Endothelial cell (in vitro differentiated cells): ENCODE measurements at regions not wholly inside any gene's neighbourhood (a gene's known extent, or its start where the extent isn't known, plus 50 kb on each side); places are given as distances from the start of the nearest gene placed in this dataset.

Source experiments
- DNase-seq: peaks from one replicate; pipeline ENCODE4 v3.0.0; 2021; ENCODE audit warnings: low spot score
- H3K27ac Mint-ChIP-seq: one replicate; pipeline ENCODE4 v1.8.0; 2021; ENCODE audit warnings: mixed read lengths, inconsistent platforms; ENCODE audit not compliant: unreplicated experiment
- H3K27me3 Mint-ChIP-seq: one replicate; pipeline ENCODE4 v1.8.0; 2021; ENCODE audit warnings: mild to moderate bottlenecking, moderate library complexity, mixed read lengths, inconsistent platforms; ENCODE audit not compliant: unreplicated experiment
- H3K36me3 Mint-ChIP-seq: one replicate; pipeline ENCODE4 v1.8.0; 2021; ENCODE audit warnings: mild to moderate bottlenecking, low read depth, mixed read lengths, inconsistent platforms; ENCODE audit not compliant: unreplicated experiment
- H3K4me1 Mint-ChIP-seq: one replicate; pipeline ENCODE4 v1.8.0; 2021; ENCODE audit warnings: mild to moderate bottlenecking, mixed read lengths, inconsistent platforms; ENCODE audit not compliant: unreplicated experiment
- H3K4me3 Mint-ChIP-seq: one replicate; pipeline ENCODE4 v1.8.0; 2021; ENCODE audit warnings: mild to moderate bottlenecking, mixed read lengths, inconsistent platforms; ENCODE audit not compliant: unreplicated experiment
- H3K9me3 Mint-ChIP-seq: one replicate; pipeline ENCODE4 v1.8.0; 2021; ENCODE audit warnings: mixed read lengths, inconsistent platforms; ENCODE audit not compliant: unreplicated experiment
- TF ChIP-seq, protein P1 (sequence below): fragments of 200-600 bp; sonication (generic); IDR thresholded peaks from one replicate; pipeline ENCODE4 v1.5.0; 2021; ENCODE audit warnings: antibody characterized with exemption; ENCODE audit not compliant: unreplicated experiment

DNA sequence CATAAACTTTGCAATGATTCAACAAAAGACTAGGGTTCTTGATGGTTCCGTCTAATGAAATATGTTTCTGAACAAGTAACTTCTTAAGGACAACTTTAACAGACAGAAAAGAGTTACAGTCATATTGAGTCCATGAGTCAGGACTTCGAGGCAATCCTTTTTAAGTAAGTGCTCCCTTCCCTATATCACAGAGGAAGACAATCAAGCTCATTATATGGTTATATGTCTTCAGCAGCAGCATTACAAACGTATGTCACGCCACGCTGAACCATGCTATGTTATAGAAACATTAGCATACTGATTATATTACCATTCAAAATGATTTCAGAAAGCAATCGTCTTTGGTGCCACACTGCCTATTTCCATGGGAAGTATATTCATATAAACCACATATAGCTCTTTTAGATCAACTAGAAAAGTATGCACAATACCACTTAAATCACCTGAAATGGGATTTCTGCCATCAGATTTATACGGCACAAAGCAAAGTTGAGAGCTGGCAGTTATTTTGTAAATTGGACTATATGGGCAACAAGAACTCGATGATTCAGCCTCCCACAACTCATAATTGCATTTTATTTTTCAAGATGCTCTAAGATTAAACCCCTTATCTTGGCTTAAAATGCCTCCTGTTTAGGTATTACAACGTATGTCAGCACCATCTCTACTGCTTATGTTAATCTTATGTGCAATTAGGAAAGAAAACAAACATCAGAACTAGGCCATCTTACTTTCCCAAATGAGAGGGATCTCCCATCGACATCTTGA, 111.3 kb upstream of the SAMSN1 start:
- Mint-ChIP-seq H3K9me3 (no peaks in the 10 kb centered on the region), H3K27ac (no peak overlapping the region), H3K4me1 (no peaks in the 10 kb centered on the region), H3K36me3 (no peaks in the 10 kb centered on the region), H3K4me3 (no peak overlapping the region), H3K27me3 (no peaks in the 10 kb centered on the region)
- TF ChIP-seq, protein P1, sequence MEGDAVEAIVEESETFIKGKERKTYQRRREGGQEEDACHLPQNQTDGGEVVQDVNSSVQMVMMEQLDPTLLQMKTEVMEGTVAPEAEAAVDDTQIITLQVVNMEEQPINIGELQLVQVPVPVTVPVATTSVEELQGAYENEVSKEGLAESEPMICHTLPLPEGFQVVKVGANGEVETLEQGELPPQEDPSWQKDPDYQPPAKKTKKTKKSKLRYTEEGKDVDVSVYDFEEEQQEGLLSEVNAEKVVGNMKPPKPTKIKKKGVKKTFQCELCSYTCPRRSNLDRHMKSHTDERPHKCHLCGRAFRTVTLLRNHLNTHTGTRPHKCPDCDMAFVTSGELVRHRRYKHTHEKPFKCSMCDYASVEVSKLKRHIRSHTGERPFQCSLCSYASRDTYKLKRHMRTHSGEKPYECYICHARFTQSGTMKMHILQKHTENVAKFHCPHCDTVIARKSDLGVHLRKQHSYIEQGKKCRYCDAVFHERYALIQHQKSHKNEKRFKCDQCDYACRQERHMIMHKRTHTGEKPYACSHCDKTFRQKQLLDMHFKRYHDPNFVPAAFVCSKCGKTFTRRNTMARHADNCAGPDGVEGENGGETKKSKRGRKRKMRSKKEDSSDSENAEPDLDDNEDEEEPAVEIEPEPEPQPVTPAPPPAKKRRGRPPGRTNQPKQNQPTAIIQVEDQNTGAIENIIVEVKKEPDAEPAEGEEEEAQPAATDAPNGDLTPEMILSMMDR = no peak
- DNase-seq = no peak

DNA sequence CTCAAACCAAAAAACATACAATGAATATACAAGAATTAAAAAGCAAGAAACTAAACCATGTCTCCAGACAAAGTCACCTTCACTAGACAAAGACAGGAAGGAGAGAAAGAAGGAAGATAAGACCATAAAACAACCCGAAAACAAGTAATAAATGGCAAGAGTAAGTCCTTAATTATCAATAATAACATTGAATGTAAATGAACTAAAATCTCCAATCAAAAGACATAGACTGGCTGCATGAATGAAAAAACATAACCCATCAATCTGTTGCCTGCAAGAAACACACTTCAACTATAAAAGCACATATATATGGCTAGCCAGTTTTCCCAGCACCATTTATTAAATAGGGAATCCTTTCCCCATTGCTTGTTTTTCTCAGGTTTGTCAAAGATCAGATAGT, 100.8 kb upstream of the SAMSN1 start:
- Mint-ChIP-seq H3K36me3 (no peaks in the 10 kb centered on the region), H3K9me3 (no peaks in the 10 kb centered on the region), H3K27me3 (no peaks in the 10 kb centered on the region), H3K4me3 (no peak overlapping the region), H3K27ac (no peak overlapping the region), H3K4me1 (no peaks in the 10 kb centered on the region)
- no peak for DNase-seq
- TF ChIP-seq, protein P1 = no peak

DNA sequence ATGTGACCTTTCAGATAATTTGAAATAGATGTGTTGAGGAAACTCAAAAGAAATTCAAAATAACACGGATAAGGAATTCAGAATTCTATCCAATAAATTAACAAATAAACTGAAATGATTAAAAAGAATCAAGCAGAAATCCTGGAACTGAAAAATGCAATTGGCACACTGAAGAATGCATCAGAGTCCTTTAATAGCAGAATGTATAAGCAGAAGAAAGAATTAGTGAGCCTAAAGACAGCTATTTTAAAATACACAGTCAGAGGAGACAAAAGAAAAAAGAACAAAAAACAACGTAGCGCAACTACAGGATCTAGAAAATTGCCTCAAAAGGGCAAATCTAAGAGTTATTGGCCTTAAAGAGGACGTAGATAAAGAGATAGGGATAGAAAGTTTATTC, 99.6 kb upstream of the SAMSN1 start:
- TF ChIP-seq, protein P1 = no peak
- no peaks in the 10 kb centered on the region for H3K9me3 Mint-ChIP-seq
- no peak for DNase-seq
- H3K36me3 Mint-ChIP-seq = no peaks in the 10 kb centered on the region
- no peaks in the 10 kb centered on the region for H3K27me3 Mint-ChIP-seq
- H3K27ac Mint-ChIP-seq = no peak overlapping the region
- no peaks in the 10 kb centered on the region for H3K4me1 Mint-ChIP-seq
- H3K4me3 Mint-ChIP-seq = no peak overlapping the region

DNA sequence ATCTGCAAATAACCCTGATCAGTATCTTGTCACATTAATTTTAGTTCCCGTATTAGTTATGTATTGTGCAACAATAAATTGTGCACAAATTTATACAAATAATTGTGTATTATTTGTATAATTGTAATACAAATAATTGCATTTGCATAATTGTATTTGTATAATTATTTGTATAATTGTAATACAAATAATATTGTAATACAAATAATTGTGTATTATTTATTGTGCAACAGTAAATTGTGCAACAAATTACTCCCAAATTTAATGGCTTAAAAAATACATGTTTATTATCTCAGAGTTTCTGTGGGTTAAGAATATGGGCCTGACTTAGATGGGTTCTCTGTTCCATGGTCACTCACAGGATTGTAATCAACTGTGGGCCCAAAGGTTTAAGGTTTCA, 86.2 kb upstream of the SAMSN1 start:
- no peaks in the 10 kb centered on the region for H3K27me3 Mint-ChIP-seq
- DNase-seq = no peak
- TF ChIP-seq, protein P1 = no peak
- H3K27ac Mint-ChIP-seq = no peak overlapping the region
- no peak overlapping the region for H3K4me3 Mint-ChIP-seq
- no peaks in the 10 kb centered on the region for H3K36me3 Mint-ChIP-seq
- H3K9me3 Mint-ChIP-seq = no peaks in the 10 kb centered on the region
- H3K4me1 Mint-ChIP-seq = peaks cover 6% of the 10 kb centered on the region

DNA sequence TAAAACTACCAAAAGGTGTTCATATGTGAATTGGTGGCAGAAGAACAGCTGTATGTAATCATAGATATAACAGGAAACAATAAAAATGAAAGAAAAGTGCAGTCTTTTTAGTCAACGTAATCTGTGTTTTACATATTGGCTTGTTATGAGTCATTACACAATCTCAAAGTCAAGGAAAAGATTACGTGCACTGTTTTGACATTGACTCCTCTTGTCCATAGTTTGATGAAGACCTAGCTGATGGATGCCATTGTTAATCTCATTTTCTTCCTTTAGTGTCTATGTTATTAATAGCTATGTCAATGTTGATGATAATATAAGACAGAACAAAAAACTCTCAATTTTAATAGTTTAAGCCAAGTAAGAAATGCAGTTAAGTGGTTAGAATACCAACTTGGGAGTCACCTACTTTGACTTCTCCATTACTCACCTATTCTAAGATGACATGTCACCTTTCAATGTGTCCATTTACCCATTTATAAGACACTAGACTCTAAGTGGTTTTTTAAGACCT, 84.5 kb upstream of the SAMSN1 start:
- no peak overlapping the region for H3K4me3 Mint-ChIP-seq
- H3K27me3 Mint-ChIP-seq = no peaks in the 10 kb centered on the region
- H3K4me1 Mint-ChIP-seq = peaks cover 6% of the 10 kb centered on the region
- TF ChIP-seq, protein P1 = no peak
- no peak for DNase-seq
- no peaks in the 10 kb centered on the region for H3K9me3 Mint-ChIP-seq
- no peak overlapping the region for H3K27ac Mint-ChIP-seq
- H3K36me3 Mint-ChIP-seq = no peaks in the 10 kb centered on the region
